Central memory CD8-positive, alpha-beta T cell (primary cell): ENCODE measurements at regions not wholly inside any gene's neighbourhood (a gene's known extent, or its start where the extent isn't known, plus 50 kb on each side); places are given as distances from the start of the nearest gene placed in this dataset.
"Not testable (repeated sequence)": the region's sequence is repeated elsewhere in the genome, so short reads cannot be mapped to it uniquely, and the experiment has no call there.

ENCODE experiments used
- ATAC-seq: fragments of 150-1000 bp; cut with Tn5 transposase; replicated peaks from 2 replicates; pipeline ENCODE4 v1.10.0; 2022; ENCODE audit warnings: mild to moderate bottlenecking, moderate FRiP score, moderate number of reproducible peaks; ENCODE audit not compliant: poor library complexity, severe bottlenecking; ENCODE audit errors: extremely low read depth
- DNase-seq, 2 donors: peaks; one replicate each; pipeline ENCODE4 v3.0.0; 2021; ENCODE audit warnings: low spot score in 2 of 2
- H3K27ac Mint-ChIP-seq: one replicate; pipeline ENCODE4 v1.8.0; 2022; ENCODE audit warnings: low read depth, mild to moderate bottlenecking, moderate library complexity, mixed read lengths
- H3K27me3 Mint-ChIP-seq: one replicate; pipeline ENCODE4 v1.8.0; 2022; ENCODE audit warnings: mixed read lengths
- H3K36me3 Mint-ChIP-seq: one replicate; pipeline ENCODE4 v1.8.0; 2022; ENCODE audit warnings: mild to moderate bottlenecking, moderate library complexity, mixed read lengths; ENCODE audit not compliant: insufficient read depth
- H3K4me1 Mint-ChIP-seq: one replicate; pipeline ENCODE4 v1.8.0; 2022; ENCODE audit warnings: mixed read lengths
- H3K4me3 Mint-ChIP-seq: one replicate; pipeline ENCODE4 v1.8.0; 2022; ENCODE audit warnings: mild to moderate bottlenecking, moderate library complexity, mixed read lengths
- H3K9me3 Mint-ChIP-seq: one replicate; pipeline ENCODE4 v1.8.0; 2022; ENCODE audit warnings: mixed read lengths

DNA sequence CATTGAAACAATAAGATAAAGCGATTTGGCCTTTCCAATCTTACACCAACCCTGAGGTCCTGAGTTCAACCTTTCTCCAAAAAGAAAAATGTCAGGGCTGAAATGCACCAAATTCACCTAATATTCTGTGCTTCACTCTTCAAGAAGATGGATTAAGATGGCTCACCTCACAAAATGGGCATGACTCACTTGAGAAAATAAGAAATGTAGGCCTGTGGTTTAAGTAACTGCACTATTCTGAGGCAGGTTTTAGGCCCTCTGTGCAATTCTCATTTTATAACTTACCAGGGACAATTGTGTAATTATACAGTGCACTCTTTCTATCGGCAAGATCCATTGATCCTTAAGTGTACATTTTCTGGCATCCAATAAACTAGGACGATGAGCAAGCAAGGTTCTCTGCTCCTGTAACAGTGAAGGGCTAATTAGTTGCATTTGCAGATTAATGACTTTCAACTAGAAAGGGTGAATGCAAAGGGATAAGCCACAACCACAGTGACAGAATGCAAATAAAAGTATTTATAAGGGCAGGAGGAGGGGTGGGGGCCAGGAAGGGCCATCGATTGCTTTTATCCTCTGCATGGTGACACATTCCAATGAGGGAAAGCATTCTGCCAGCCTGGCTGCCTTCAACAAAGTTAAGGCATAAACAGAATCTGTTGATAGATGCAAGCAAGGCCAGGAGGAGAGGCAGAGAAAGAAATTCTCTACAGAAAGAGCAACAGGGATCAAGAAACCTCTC, 214.5 kb downstream of the CAAP1 start:
- ATAC-seq (no peak), DNase-seq (no peak)
- Mint-ChIP-seq H3K27ac (no peak overlapping the region), H3K4me3 (no peak overlapping the region), H3K9me3 (peaks cover 5% of the 10 kb centered on the region), H3K27me3 (no peaks in the 10 kb centered on the region), H3K36me3 (no peaks in the 10 kb centered on the region), H3K4me1 (no peaks in the 10 kb centered on the region)

DNA sequence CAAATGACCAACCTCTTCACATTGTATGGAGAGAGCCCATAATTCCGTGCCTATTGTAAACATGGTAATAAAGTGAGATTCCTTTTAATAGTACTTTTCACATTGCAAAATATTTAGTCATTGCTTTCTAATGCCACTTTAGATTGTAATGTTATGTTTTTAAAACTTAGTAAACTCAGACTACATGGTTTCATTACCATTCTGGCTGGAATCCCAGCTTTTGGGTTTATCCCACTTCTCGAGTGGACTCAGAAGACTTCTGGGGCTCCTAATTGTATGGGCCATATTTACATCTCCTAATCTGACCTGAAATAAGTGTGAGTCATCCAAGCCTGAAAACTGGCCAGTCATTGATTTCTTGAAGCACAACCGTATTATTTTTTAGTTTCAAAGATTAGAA, 217.6 kb downstream of the CAAP1 start:
- no peak overlapping the region for H3K4me3 Mint-ChIP-seq
- H3K27ac Mint-ChIP-seq = no peak overlapping the region
- no peaks in the 10 kb centered on the region for H3K9me3 Mint-ChIP-seq
- no peak for DNase-seq
- H3K27me3 Mint-ChIP-seq = no peaks in the 10 kb centered on the region
- no peaks in the 10 kb centered on the region for H3K4me1 Mint-ChIP-seq
- no peak for ATAC-seq
- H3K36me3 Mint-ChIP-seq = no peaks in the 10 kb centered on the region

DNA sequence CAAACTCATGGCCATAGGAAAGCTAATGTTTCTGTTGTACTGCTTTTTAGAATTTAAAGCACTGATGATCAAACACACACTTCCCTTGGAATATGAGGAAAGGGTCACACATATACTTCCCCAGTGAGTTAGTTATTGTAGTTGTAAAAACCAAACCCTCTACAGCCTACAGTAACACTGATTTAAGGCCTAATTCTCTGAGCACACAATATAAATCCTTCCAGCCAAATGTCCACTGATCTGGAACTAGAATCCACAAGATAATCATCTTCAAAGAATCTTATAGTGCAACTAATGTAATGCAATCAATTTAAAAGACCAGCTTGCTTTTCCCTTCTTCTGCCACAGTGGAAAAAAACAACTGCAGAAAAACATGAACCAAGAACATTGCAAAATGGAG, 219.3 kb downstream of the CAAP1 start:
- Mint-ChIP-seq H3K4me1 (no peaks in the 10 kb centered on the region), H3K9me3 (no peaks in the 10 kb centered on the region), H3K4me3 (no peak overlapping the region), H3K27ac (no peak overlapping the region), H3K36me3 (no peaks in the 10 kb centered on the region), H3K27me3 (no peaks in the 10 kb centered on the region)
- ATAC-seq (no peak), DNase-seq (no peak)

DNA sequence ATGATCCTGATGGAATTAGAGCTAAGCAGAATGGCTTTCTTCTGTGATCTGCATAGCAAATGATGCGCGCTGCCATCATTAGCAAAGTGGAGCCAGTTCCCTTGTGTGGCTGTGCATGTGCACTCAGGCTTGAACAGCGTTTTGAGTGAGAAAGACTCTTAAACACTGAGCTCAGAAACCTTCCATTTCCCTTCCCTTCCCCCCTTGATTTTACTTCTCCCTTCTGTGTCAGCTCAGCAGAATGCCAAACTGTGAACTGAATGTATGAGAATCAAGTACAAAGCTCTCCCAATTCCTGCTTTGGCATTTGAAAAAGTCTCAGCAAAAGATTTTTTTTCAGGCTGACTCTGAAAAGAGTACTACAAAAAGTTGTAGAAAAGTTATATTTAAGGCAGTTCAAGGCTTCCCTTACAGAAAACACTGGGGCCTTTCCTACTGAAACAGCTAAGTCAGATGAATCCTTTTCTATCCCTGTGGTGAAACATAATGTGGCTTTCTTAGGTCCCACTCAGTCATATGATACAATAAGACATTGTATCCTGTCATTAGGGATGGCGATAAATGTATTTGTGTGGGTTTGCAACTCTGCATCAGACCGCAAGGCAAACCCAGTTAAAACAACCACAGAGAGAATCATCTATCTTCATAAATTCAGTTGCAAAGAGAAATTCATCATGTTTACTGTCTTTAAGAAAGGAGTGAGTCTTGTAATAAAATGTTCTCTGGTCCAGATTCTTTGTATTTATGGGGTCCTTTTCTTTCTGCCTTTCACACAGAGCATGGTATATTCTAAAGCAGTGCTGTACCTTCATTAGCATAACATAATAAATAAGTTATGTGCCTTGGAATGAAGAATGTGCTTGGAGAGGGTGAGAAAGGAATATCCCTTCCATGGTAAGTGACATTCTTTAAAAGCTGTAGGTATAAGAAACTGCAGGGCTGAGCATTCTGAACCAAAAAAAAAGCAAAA, 222.6 kb downstream of the CAAP1 start:
- Mint-ChIP-seq H3K36me3 (no peaks in the 10 kb centered on the region), H3K27me3 (no peaks in the 10 kb centered on the region), H3K4me1 (no peaks in the 10 kb centered on the region), H3K27ac (no peak overlapping the region), H3K4me3 (no peak overlapping the region), H3K9me3 (no peaks in the 10 kb centered on the region)
- DNase-seq (no peak), ATAC-seq (no peak)

DNA sequence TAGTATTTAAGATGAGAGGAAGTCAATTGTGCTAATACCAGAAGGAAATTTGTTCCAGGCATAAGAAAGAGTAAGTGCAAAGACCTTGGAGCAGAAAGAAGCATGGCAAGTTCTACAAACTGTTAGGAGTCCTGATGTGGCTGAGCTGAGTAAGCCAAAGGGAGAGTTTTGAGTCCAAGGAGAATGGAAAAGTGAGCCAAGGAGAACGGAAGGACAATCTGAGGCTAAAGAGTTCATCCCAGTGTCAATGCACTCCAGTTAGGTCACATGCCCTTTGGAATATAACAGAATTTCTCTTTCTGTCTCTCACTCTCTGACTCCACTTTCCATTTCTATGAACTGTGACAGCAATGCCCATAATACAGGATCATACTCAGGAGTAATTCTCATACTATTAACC, 224.7 kb downstream of the CAAP1 start:
- H3K36me3 Mint-ChIP-seq = no peaks in the 10 kb centered on the region
- H3K27ac Mint-ChIP-seq = no peak overlapping the region
- DNase-seq = no peak
- no peaks in the 10 kb centered on the region for H3K4me1 Mint-ChIP-seq
- no peaks in the 10 kb centered on the region for H3K9me3 Mint-ChIP-seq
- no peaks in the 10 kb centered on the region for H3K27me3 Mint-ChIP-seq
- no peak overlapping the region for H3K4me3 Mint-ChIP-seq
- no peak for ATAC-seq

DNA sequence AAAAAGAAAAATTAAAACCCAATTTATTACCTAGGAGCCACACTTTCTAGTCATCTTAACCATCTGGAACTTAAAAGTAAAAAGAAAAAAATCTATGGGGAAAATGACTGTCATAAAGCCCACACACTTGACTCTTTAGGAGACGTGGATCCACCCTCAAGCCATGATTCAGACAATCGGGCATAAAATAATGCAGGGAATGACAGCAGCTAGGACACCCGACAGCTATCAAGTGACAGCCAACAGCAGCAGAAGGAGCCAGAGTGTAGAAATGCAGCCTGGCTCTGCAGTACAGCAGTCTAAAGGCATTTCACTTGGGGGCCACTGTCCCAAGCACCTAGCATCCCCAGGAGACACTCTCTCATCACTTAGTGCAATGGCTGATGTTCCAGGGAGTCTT, 226.9 kb downstream of the CAAP1 start:
- Mint-ChIP-seq H3K4me3 (no peak overlapping the region), H3K27me3 (no peaks in the 10 kb centered on the region), H3K36me3 (no peaks in the 10 kb centered on the region)

DNA sequence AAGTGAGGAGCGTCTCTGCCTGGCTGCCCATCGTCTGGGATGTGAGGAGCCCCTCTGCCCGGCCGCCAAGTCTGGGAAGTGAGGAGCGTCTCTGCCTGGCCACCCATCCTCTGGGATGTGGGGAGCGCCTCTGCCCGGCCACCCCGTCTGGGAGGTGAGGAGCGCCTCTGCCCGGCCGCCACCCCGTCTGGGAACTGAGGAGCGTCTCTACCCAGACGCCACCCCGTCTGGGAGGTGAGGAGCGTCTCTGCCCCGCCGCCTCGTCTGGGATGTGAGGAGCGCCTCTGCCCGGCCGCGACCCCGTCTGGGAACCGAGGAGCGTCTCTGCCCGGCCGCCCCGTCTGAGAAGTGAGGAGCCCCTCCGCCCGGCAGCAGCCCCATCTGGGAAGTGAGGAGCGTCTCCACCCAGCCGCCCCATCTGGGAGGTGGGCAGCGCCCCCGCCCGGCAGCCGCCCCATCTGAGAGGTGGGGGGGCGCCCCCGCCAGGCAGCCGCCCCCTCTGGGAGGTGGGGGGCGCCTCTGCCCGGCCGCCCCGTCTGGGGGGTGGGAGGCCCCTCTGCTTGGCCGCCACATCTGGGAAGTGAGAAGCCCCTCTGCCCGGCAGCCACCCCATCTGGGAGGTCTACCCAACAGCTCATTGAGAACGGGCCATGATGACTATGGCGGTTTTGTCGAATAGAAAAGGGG, 228.4 kb downstream of the CAAP1 start:
- H3K9me3 Mint-ChIP-seq, H3K4me1 Mint-ChIP-seq, ATAC-seq, H3K36me3 Mint-ChIP-seq, DNase-seq, H3K27me3 Mint-ChIP-seq, H3K4me3 Mint-ChIP-seq, H3K27ac Mint-ChIP-seq: not testable (repeated sequence)

More for the DNA sequence above, 226.9 kb downstream of the CAAP1 start:
- Mint-ChIP-seq H3K27ac (no peak overlapping the region), H3K9me3 (peaks cover 5% of the 10 kb centered on the region), H3K4me1 (no peaks in the 10 kb centered on the region)
- no peak for ATAC-seq
- DNase-seq = no peak

DNA sequence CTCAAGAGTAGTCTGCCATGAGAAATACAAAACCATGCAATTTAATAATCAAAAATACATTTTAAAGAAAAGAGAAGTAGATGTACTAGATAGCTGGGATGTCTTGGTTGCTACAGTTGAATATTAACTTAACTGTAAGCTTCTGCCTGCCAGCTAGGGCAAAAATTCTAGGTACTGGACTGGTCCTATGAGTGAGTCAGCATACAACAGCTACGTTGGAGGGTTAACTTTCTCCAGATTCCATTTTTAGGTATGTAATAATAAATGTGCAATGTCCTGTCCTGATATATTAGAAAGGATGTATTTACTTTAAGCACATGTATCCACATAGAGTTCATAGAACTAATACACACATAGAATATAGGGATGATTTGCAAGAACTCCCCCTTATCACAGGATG, 230.1 kb downstream of the CAAP1 start:
- ATAC-seq (no peak), DNase-seq (no peak)
- H3K4me1 Mint-ChIP-seq = no peaks in the 10 kb centered on the region
- no peaks in the 10 kb centered on the region for H3K36me3 Mint-ChIP-seq
- H3K27me3 Mint-ChIP-seq = no peaks in the 10 kb centered on the region
- H3K27ac Mint-ChIP-seq = no peak overlapping the region
- H3K9me3 Mint-ChIP-seq = peaks cover 5% of the 10 kb centered on the region
- no peak overlapping the region for H3K4me3 Mint-ChIP-seq

DNA sequence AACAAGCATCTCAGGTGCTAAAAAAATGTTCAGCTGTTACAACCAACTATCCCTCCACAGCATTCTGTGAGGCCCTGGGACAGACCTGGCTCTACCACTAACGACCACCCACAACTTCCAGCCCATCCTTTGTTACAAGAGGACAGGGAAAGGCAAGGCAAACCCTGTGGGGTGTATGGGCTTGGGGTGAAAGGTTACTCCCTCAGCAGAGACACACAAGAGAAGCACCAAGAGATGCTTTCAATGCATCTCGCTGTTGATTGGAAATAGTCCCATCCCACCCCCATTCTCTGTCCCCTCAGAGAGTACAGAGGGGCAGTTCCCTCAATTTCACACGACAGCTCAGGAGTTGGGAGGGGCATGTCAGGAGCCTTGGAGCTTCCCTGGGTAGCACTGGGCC, 234.1 kb downstream of the CAAP1 start:
- Mint-ChIP-seq H3K27ac (no peak overlapping the region), H3K9me3 (peaks cover 5% of the 10 kb centered on the region), H3K4me1 (no peaks in the 10 kb centered on the region), H3K27me3 (no peaks in the 10 kb centered on the region), H3K36me3 (no peaks in the 10 kb centered on the region), H3K4me3 (no peak overlapping the region)
- ATAC-seq = no peak
- no peak for DNase-seq

DNA sequence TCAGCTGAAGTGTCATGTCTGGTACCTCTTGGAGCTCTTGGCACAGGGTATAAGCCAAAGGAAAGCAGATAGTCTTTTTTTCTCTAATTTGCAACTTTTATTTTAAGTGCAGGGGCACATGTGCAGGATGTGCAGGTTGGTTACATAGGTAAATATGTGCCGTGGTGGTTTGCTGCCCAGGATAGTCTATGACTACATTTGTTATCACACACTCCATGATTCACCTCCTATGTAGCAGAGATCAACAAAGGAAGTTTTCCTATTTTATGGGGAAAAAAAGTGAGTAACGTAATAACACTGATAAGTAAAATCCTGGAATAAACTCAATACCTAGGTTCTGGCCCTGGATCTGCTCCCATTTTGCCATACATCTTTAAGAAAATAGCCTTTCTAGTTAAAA, 234.6 kb downstream of the CAAP1 start:
- Mint-ChIP-seq H3K36me3 (no peaks in the 10 kb centered on the region), H3K4me1 (no peaks in the 10 kb centered on the region), H3K4me3 (no peak overlapping the region), H3K27ac (no peak overlapping the region), H3K9me3 (peaks cover 5% of the 10 kb centered on the region), H3K27me3 (no peaks in the 10 kb centered on the region)
- ATAC-seq = no peak
- no peak for DNase-seq

DNA sequence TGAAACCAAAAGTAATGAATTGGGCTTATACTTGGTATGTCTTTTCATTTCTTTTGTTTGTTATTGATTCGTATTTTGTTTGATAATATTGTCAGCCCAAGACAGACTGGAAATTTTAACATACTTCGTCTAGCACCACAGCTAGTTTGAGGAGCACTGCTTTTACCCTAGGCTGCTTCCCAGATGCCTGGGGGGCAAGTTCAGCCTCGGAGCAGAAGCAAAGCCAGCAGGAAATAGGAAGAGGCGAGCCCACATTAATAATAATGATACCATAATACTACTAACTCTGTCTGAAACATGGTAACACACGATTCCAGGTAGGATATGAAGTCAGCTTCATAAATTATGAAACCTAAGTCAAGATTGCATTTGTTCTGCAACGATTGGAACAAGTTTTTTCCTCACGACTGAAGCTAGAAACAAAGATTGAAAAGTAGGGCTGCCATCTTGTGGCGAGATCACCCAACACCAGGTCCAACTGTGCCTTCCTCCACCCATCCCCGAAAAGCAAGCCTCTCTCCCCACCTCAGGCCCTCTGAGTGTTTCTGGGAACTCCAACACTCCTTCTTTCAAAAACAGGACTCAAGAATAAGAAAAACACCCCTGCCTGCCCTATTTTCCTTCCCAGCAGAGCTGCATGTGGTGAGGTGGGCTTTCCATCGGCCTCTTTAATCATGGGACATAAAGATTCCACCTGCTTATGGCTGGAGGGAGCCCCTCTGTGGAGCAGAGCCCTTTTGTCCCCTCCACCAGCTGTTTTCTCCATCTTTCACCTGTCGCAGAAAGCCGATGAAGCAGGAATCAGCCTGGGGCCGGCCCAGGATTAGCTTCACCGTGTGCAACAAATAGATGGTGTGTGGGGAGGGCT, 236.4 kb downstream of the CAAP1 start:
- Mint-ChIP-seq H3K4me3 (no peak overlapping the region), H3K4me1 (no peaks in the 10 kb centered on the region), H3K9me3 (no peaks in the 10 kb centered on the region), H3K36me3 (no peaks in the 10 kb centered on the region), H3K27me3 (no peaks in the 10 kb centered on the region), H3K27ac (no peak overlapping the region)
- DNase-seq (no peak), ATAC-seq (no peak)

DNA sequence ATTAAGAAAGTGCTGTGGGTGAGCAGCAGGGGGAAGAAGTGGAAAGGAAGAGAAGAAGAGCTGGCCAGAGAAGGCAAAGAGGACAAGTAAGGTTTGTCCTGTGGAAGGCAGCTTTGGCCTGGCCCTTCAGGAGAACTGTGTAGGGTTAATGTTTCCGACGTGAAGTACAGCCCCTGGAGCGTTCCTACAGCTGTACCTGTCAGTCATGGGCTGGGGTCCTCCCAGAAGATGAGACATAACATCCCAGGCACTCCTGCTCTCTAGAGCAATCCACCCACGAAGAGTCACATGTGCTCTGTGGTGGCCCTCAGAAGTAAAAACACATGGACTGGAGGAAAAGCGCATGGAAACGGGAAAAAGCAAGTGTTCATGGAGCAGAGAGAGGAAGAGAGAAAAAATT, 237.4 kb downstream of the CAAP1 start:
- Mint-ChIP-seq H3K4me3 (no peak overlapping the region), H3K27me3 (no peaks in the 10 kb centered on the region), H3K4me1 (no peaks in the 10 kb centered on the region), H3K36me3 (no peaks in the 10 kb centered on the region), H3K9me3 (no peaks in the 10 kb centered on the region), H3K27ac (no peak overlapping the region)
- DNase-seq (no peak), ATAC-seq (no peak)
